NCI-H774 (cell line): ENCODE measurements at regions not wholly inside any gene's neighbourhood (a gene's known extent, or its start where the extent isn't known, plus 50 kb on each side); places are given as distances from the start of the nearest gene placed in this dataset.

Experiments used
- DNase-seq: peaks from one replicate; lab custom pipeline; 2025; lab: John Stamatoyannopoulos, UW

DNA sequence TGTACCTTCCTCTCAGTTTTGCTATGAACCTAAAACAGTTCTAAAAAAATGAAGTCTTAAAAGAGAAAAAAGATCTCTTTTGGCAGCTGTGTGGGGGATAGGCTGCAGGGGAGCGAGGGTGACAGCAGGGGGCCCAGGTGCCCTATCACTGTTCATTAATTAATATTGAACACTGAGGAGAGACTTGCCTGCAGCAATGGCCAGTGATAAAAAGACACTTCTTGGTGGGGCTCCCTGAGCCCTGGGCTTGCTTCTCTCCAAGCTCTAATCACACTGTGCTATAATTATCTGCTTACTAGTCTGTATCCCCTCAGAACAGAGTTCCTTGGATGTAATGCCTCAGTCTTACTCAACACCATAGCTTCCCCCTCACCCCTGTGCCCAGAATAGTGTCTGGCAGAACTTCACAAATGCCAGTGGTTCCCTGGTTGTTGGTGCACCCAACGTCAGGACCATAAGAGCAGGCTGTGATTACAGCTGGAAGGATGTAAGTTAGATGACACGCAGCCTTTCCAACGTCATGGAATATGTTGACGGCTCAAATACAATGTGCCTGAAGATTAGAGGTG is 52.0 kb upstream of the IRX6 start:
- DNase-seq, result no peak

DNA sequence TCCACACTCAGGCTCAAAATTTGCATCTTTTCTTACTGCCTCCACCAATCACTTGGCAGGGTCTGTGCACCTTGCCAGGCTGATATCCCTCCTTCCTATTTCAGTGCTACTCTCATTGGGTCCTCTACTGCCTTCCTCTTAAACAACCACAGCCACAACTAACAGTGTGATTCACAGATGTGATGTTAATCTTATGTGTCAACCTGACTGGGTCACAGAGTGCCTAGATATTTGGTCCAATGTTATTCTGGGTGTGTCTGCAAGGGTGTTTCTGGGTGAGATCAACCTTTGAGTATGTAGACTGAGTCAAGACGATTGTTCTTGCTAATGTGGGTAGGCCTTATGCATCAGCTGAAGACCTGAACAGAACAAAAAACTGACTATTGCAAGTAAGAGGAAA is 51.3 kb upstream of the IRX6 start:
- no peak for DNase-seq

DNA sequence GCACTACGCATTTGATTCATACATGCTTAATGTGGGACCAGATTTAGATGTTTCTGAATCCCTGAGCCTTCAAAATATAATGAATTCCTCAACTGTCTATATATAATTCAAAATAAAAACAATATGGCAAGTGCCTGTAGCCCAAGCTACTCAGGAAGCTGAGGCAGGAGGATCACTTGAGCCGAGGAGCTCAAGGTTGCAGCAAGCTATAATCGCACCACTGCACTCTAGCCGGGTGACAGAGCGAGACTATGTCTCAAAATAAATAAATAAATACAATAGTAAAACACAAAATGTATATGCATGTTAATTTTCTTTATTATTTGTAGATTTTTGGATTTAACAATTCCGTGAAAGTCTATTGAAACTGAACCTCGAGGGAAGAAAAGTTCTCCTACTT is 50.6 kb upstream of the IRX6 start:
- DNase-seq, result no peak

DNA sequence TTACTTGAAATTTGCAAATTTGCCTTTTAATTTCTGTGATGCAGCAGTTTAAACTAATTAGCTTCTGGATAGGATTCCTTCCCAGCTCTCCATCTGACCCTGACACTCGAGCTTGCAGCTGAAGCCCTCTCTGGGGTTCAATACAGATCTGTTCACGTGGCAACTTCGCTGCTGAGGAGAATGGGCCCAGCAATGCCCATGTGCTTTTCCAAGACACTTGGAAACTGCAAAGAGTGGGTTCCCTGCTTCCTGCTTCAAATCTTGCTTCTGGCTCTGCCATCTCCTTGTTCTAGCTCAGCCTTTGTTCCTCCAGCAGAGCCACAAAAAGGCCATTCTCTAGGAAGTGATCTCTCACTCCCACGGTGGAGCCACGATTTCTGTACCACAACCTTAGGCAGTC is 50.0 kb upstream of the IRX6 start:
- no peak for DNase-seq
